SU-DHL-6 (cell line): ENCODE measurements at regions not wholly inside any gene's neighbourhood (a gene's known extent, or its start where the extent isn't known, plus 50 kb on each side); places are given as distances from the start of the nearest gene placed in this dataset.

Experiments
- H2AFZ ChIP-seq: fragments of 200-600 bp; sonication (generic); 2 replicates; pipeline ENCODE4 v1.6.1; 2014; ENCODE audit warnings: low read depth, mild to moderate bottlenecking, moderate library complexity, mixed read lengths, antibody characterized with exemption, low read length; ENCODE audit not compliant: severe bottlenecking
- H3F3A ChIP-seq: fragments of 200-600 bp; shearing (Covaris generic); 2 replicates; pipeline ENCODE4 v1.6.0; 2016; ENCODE audit warnings: antibody characterized with exemption, mild to moderate bottlenecking; ENCODE audit not compliant: insufficient read depth
- H3K27ac ChIP-seq: fragments of 200-600 bp; sonication (generic); 2 replicates; pipeline ENCODE4 v1.5.1; 2016; ENCODE audit warnings: low read depth, mild to moderate bottlenecking, low read length, moderate library complexity, mixed read lengths
- H3K27me3 ChIP-seq: fragments of 200-600 bp; sonication (generic), shearing (Covaris generic); 2 replicates; pipeline ENCODE4 v1.6.0; 2014; ENCODE audit warnings: mild to moderate bottlenecking, low read length
- H3K36me3 ChIP-seq: fragments of 200-600 bp; sonication (generic); 2 replicates; pipeline ENCODE4 v1.6.1; 2014; ENCODE audit warnings: mild to moderate bottlenecking, low read length, mixed read lengths
- H3K4me2 ChIP-seq: fragments of 300-600, 200-600 bp; shearing (Covaris generic), sonication (generic); 2 replicates; pipeline ENCODE4 v1.6.0; 2014; ENCODE audit warnings: low read length, low read depth, mild to moderate bottlenecking; ENCODE audit not compliant: poor library complexity, severe bottlenecking
- H3K4me3 ChIP-seq: fragments of 200-600 bp; sonication (generic); 2 replicates; pipeline ENCODE4 v1.5.1; 2014; ENCODE audit warnings: antibody characterized with exemption, low read length, mild to moderate bottlenecking, mixed read lengths; ENCODE audit not compliant: insufficient read depth, poor library complexity, severe bottlenecking
- H3K79me2 ChIP-seq: fragments of 200-600 bp; sonication (generic); 2 replicates; pipeline ENCODE4 v1.6.1; 2014; ENCODE audit warnings: mild to moderate bottlenecking, low read length, moderate library complexity; ENCODE audit not compliant: insufficient read depth
- H3K9ac ChIP-seq: fragments of 200-600 bp; sonication (generic); 2 replicates; pipeline ENCODE4 v1.7.0; 2014; ENCODE audit warnings: mild to moderate bottlenecking, low read length
- H3K9me2 ChIP-seq: fragments of 200-600 bp; sonication (generic); replicated peaks from 2 replicates; pipeline ENCODE4 v1.6.1; 2014; ENCODE audit warnings: low read length; ENCODE audit not compliant: insufficient read depth
- H3K9me3 ChIP-seq: fragments of 200-600 bp; sonication (generic); 2 replicates; pipeline ENCODE4 v1.6.1; 2014; ENCODE audit warnings: low read length, mixed read lengths; ENCODE audit not compliant: insufficient read depth
- H4K20me1 ChIP-seq: fragments of 200-600 bp; sonication (generic); 2 replicates; pipeline ENCODE4 v1.6.1; 2014; ENCODE audit warnings: low read depth, mild to moderate bottlenecking, antibody characterized with exemption, low read length, moderate library complexity, mixed read lengths
- EZH2phosphoT487 ChIP-seq: fragments of 200-600 bp; sonication (generic), shearing (Covaris generic); conservative IDR thresholded peaks from 2 replicates; pipeline ENCODE4 v1.6.1; 2018; ENCODE audit warnings: mild to moderate bottlenecking, antibody characterized with exemption, low read length, moderate library complexity, mixed read lengths
- TF ChIP-seq, protein P1 (sequence below): fragments of 200-600 bp; sonication (generic); IDR thresholded peaks from one replicate; pipeline ENCODE4 v1.5.1; 2017; ENCODE audit warnings: antibody characterized with exemption, mild to moderate bottlenecking, low read length, moderate library complexity; ENCODE audit not compliant: insufficient read depth, poor library complexity, severe bottlenecking

DNA sequence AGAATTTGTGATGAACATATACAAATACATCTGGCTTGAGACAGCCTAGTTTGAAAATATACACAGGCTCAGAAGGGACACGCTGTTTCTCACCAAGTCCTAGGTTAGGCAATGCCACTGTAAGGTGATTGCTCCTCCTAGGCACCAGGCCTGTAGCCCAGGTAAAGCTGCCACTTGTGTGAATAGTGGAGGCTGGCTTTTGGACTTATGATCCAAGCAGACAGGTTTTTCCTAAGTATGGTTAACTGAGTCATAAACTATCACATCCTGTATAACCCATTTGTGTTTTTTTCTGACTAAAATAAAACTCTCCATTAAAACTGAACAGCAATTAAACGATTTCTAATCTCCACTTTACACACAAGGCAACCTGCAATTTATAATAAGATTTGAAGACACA is 81.0 kb downstream of the SEMA4F start:
- Histone ChIP-seq H3K4me3 (no peak overlapping the region), H3F3A (no peaks in the 10 kb centered on the region), H3K9ac (no peak overlapping the region), H3K36me3 (no peaks in the 10 kb centered on the region), H3K9me3 (peaks cover 10% of the 10 kb centered on the region; the same call in 1 of the 2 replicates), H3K4me2 (no peak overlapping the region), H4K20me1 (no peaks in the 10 kb centered on the region), H3K79me2 (no peaks in the 10 kb centered on the region), H3K9me2 (no peaks in the 10 kb centered on the region), H2AFZ (no peak overlapping the region), H3K27me3 (no peaks in the 10 kb centered on the region), H3K27ac (no peak overlapping the region)
- no peak for TF ChIP-seq EZH2phosphoT487
- TF ChIP-seq, protein P1, sequence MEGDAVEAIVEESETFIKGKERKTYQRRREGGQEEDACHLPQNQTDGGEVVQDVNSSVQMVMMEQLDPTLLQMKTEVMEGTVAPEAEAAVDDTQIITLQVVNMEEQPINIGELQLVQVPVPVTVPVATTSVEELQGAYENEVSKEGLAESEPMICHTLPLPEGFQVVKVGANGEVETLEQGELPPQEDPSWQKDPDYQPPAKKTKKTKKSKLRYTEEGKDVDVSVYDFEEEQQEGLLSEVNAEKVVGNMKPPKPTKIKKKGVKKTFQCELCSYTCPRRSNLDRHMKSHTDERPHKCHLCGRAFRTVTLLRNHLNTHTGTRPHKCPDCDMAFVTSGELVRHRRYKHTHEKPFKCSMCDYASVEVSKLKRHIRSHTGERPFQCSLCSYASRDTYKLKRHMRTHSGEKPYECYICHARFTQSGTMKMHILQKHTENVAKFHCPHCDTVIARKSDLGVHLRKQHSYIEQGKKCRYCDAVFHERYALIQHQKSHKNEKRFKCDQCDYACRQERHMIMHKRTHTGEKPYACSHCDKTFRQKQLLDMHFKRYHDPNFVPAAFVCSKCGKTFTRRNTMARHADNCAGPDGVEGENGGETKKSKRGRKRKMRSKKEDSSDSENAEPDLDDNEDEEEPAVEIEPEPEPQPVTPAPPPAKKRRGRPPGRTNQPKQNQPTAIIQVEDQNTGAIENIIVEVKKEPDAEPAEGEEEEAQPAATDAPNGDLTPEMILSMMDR = no peak

GRCh38 chr2:74735564-74735963 is 81.5 kb downstream of the SEMA4F start:
- no peak overlapping the region for H2AFZ ChIP-seq
- no peak overlapping the region for H3K4me3 ChIP-seq
- no peaks in the 10 kb centered on the region for H3K36me3 ChIP-seq
- H3F3A ChIP-seq = no peaks in the 10 kb centered on the region
- no peaks in the 10 kb centered on the region for H3K79me2 ChIP-seq
- H4K20me1 ChIP-seq = no peaks in the 10 kb centered on the region
- no peak overlapping the region for H3K4me2 ChIP-seq
- H3K27me3 ChIP-seq = no peaks in the 10 kb centered on the region
- H3K9ac ChIP-seq = no peak overlapping the region
- peaks cover 10% of the 10 kb centered on the region; the same call in 1 of the 2 replicates for H3K9me3 ChIP-seq
- no peaks in the 10 kb centered on the region for H3K9me2 ChIP-seq
- TF ChIP-seq, protein P1 = no peak
- TF ChIP-seq EZH2phosphoT487 = no peak
- H3K27ac ChIP-seq = no peak overlapping the region

- Histone ChIP-seq H3K27me3 (no peaks in the 10 kb centered on the region), H3K27ac (no peak overlapping the region), H3F3A (no peaks in the 10 kb centered on the region), H3K79me2 (no peaks in the 10 kb centered on the region), H3K9ac (no peak overlapping the region), H2AFZ (no peak overlapping the region), H3K4me3 (no peak overlapping the region), H3K9me2 (no peaks in the 10 kb centered on the region), H3K4me2 (no peak overlapping the region), H3K9me3 (peaks cover 10% of the 10 kb centered on the region; the same call in 1 of the 2 replicates), H4K20me1 (no peaks in the 10 kb centered on the region), H3K36me3 (no peaks in the 10 kb centered on the region)
- TF ChIP-seq EZH2phosphoT487 = no peak
- TF ChIP-seq, protein P1 = no peak
Measured at GRCh38 chr2:74736589-74736988, 82.5 kb downstream of the SEMA4F start.
